WTC11 (cell line): ENCODE measurements at regions not wholly inside any gene's neighbourhood (a gene's known extent, or its start where the extent isn't known, plus 50 kb on each side); places are given as distances from the start of the nearest gene placed in this dataset.

ENCODE experiments used
- CREB1 ChIP-seq: sonication (generic); formaldehyde crosslinking; IDR thresholded peaks from 2 replicates; pipeline ENCODE4 v1.8.0; 2023; ENCODE audit warnings: mild to moderate bottlenecking, missing genetic modification reagents
- FOXK1 ChIP-seq: sonication (generic); formaldehyde crosslinking; IDR thresholded peaks from 2 replicates; pipeline ENCODE4 v1.8.0; 2022; ENCODE audit warnings: mild to moderate bottlenecking, moderate library complexity, missing genetic modification reagents
- SOX15 ChIP-seq: fragments of 250-450 bp; sonication (Bioruptor Pico); IDR thresholded peaks from 2 replicates; pipeline ENCODE4 v1.9.0; 2021; ENCODE audit warnings: mild to moderate bottlenecking
- TF ChIP-seq, protein P1 (sequence below): sonication (generic); formaldehyde crosslinking; IDR thresholded peaks from 2 replicates; pipeline ENCODE4 v1.8.1; 2022; ENCODE audit warnings: low read depth, mild to moderate bottlenecking, moderate library complexity, missing genetic modification reagents, borderline replicate concordance
- TF ChIP-seq, protein P2 (sequence below): sonication (generic); formaldehyde crosslinking; IDR thresholded peaks from 2 replicates; pipeline ENCODE4 v1.8.0; 2022; ENCODE audit warnings: mild to moderate bottlenecking, missing genetic modification reagents

DNA sequence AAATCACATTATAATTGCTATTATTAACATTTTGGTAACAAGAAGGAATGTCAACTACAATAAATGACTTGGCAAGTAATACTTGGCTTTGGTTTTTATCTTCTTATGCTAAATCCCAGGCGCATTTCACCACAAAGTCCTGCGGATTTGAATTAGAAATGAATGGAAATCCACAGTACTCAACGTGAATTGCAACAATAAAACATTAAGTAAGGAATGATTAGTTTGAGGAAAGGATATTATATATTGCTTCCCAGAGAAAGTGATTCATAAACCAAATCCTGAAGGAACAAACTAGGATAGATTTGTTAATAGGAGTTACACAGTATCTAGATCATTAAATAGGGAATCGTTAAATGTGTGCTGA is 1089.7 kb downstream of the TRHDE start:
- TF ChIP-seq, protein P1, sequence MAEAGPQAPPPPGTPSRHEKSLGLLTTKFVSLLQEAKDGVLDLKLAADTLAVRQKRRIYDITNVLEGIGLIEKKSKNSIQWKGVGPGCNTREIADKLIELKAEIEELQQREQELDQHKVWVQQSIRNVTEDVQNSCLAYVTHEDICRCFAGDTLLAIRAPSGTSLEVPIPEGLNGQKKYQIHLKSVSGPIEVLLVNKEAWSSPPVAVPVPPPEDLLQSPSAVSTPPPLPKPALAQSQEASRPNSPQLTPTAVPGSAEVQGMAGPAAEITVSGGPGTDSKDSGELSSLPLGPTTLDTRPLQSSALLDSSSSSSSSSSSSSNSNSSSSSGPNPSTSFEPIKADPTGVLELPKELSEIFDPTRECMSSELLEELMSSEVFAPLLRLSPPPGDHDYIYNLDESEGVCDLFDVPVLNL = no peak
- TF ChIP-seq CREB1 (CRISPR knock-in tag) = no peak
- TF ChIP-seq FOXK1 = no peak
- TF ChIP-seq SOX15 (CRISPR knock-in tag) = no peak
- TF ChIP-seq, protein P2, sequence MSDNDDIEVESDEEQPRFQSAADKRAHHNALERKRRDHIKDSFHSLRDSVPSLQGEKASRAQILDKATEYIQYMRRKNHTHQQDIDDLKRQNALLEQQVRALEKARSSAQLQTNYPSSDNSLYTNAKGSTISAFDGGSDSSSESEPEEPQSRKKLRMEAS = no peak
